Hematopoietic multipotent progenitor cell treated with erythropoietin and hydrocortisone succinate and interleukin-3 and kit ligand, for 4 days (in vitro differentiated cells): ENCODE measurements at regions not wholly inside any gene's neighbourhood (a gene's known extent, or its start where the extent isn't known, plus 50 kb on each side); places are given as distances from the start of the nearest gene placed in this dataset.

Source experiments
- DNase-seq: peaks from one replicate; pipeline ENCODE4 v3.0.0-alpha.2; 2015

DNA sequence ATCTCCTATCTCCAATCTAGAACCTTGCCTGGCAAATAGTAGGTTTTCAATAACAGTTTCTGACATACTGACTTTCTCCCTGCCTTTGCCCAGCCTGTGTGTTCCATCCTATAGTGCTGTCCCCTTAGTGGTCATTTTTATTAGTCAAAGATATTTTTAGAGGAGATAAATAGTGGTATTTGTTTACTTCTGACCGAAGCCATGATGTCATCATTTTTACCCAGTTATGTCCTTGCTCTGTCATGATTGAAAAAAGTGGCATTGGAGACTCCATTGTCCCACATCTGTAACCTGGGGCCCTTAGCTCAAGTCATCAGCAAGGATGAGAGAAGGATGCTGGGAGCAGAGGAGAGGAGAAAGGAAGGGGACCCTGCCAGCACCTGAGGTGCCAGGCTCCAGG is 80.6 kb upstream of the ATP2B2 start:
- no peak for DNase-seq

DNA sequence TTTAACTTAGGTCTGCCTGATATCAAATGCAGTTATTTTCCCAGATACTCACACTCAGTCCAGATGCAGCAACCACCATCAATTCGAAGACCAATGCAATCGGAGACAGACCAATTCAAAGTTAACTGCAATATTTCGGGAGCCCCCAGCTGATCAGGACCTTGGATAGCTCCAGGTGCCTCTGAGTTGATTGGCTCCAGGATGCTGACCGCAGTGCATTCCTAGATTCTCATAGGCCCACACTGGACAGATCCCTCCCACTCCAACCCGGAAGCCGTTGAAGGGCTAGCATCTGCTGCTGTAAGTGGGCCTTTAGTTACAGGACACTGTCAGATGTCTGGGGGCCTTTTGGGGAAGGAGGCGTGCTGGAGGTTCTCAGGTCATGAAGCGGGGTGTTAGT is 89.5 kb upstream of the ATP2B2 start:
- peak; percentile 94 for DNase-seq

DNA sequence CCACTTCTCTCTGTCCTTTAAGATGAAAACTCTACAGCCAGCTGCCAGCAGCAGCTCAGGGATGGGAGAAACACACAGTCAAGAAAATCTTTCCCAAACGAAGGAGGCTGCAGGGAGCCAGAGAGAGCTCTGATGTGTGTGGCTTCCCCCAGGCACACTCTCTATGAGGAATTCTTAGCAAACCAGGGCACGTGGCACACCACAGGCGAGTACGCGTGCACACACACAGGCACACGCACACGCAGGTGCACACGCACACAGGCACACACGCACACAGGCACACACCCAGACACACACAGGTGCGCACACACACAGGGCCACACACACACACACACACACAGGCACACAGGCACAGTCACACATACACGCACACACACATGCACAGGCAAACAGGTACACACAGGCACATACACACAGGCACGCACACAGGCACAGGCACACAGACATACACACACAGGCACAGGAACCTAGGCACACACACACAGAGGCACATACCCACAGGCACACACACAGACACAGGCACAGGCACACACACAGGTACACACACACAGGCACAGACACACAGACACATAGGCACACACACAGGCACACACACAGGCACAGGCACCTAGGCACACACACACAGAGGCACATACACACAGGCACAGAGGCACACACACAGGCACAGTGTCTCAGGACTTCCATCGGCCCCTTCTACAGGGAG is 91.5 kb upstream of the ATP2B2 start:
- DNase-seq, result no peak

DNA sequence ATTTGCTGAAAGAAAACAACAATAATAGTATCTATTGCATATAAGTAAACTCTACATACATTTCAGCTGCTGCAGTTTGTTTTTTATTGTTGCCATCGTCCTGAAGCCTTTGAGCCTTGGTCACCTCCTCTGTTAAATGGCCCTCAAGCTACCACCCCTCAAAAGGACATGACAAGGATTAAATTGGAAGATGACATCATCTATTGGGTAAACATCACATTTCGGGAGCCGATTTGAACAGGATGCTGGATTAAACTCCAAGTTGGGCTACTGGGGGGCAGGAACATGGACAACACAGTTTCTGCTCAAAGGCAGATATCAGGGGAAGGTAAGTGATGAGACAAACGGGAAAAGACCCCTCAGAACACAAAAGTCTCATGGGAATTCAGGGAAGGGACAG is 92.3 kb upstream of the ATP2B2 start:
- DNase-seq, result no peak

DNA sequence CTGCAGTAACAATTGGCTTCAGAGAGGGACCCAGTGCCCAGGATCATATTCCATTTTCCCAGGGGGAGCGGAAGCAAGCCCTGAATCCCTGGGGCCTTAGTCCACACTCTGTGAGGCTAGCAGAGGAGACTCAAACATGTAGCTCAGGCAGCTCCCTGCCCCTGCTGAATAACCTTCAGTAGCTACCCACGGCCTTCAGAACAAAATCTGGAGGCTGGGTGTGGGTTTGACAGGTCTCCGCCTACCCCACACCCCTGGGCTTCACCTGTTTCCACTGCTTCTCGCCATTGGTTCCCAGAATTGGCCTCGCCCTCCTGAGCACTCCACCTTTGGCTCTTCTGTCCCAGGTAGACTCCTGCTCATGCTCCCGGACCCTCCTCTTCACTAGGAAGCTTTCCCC is 93.6 kb upstream of the ATP2B2 start:
- no peak for DNase-seq

DNA sequence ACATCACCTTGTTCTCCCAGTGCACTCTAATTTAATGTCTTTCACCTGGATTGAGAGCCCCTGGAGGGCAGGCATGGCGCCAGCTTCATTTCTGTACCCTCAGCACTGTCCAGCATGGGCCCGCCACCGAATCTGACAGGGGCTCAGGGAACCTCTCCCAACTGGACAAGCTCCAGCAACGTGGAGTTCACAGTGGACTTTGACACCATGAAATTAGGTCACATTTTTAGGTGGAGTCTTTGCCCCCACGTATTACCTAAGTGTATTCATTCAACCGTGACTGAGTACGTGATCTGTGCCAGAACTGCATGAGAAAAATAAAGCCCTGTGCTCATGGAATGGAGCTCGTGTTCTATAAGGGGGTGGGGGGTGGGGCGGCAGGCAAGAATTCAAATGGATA is 94.1 kb upstream of the ATP2B2 start:
- no peak for DNase-seq

DNA sequence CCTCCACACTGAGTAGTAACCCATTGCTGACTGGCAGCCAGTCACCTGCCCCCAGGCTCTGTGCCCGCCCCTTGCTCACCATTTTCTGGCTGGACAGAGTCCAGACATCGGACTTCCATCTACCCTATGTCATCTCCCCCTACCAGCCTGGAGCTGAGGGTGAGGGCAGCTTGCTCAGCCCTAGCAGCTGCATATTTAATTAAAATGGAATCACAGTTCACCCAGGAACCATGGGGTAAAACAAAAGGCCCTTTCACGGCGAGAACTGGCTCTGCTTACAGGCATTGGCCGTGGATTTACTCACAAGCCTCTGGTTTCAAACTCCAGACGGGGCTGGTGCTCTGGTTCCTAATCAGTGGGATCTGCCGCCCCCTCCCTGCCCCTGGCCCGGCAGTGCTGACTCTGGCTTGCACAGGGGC is 94.9 kb upstream of the ATP2B2 start:
- DNase-seq, result no peak

DNA sequence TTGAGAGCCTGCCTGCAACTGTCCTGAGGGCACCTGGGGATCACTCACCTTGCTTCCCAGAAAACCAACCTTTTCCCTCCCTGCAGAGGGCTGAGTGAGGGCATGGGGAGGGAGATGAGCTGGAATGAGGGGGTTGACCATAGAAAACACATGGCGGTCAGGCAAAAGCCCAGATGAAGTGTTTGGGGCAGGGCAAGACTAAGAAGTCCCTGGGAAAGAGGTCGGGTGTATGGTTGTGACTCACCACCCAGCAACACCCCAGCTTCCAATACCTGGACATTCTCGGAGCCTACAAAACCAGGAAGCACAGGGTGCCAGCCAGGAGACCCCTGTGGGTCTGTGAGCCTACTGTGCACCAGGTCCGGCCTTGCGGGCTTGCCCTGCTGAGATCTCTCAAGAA is 95.3 kb upstream of the ATP2B2 start:
- DNase-seq, result no peak

DNA sequence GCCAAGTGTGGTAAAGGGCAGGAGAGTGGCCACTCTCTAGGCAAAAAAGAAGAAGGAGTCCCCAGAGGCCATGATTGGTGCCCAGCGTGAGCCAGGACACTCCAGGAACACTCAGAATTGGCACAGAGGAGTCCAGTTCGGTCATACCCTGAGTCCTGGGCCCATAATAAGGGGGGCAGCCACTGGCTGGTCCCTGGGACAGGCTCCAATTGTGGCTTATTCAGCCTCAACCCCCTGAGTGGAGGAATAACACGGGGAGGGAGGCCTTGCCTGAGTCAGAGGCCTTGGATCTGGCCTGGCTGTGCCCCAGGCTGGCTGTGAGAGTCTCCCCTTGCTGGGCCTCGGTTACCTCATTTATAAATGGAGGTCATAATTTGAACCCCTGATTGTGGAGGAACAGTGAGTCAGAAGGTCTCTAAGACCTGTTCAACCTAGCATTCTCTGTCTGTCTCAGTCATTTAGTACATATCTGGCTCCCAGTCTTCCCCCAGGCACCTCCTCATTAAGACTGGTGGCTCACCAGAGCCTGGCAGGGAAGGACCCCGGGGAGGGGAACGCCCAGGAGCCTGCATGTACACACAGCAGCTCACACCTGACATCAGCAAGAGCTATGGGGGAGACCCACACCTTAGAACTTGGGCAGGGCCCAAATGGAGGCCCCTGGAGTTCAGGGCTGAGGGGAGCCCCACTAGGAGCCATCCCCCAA is 95.9 kb upstream of the ATP2B2 start:
- no peak for DNase-seq

DNA sequence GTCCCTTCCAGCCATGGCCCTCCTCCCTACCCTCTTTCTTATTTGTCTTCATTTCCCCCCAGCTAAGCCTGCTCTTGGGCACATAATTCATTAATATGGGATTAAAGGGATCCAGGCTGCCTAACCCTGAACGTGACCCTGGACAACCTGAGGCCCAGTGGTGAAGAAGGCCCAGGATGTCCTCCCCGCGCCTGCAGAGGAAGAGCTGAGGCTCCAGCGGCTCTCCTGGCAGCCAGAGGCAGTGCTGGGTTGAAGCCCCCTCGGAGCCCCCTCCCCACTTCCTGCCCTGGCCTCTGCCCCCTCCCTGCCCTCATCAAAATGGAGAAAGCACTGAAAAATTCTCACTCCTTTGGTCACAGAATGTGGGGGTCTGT is 96.5 kb upstream of the ATP2B2 start:
- DNase-seq, result no peak

DNA sequence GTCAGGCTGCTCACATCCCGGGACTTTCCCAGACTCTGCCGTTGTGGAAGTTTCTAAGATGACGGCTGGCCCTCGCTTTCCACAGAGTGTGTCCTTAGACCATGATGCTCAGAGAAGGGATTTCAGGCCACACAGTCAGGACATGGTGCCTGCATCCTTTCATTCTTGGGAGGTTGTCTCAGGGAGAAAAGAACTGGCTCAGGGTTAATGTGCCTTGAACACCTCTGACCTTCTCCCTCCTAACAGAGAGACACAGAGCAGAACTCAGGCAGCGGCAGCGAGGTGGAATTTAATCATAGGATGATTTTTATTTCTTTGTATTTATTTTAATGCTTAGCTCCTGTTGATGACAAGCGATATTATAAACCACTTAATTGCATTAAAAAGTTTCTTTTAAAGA is 96.9 kb upstream of the ATP2B2 start:
- no peak for DNase-seq

DNA sequence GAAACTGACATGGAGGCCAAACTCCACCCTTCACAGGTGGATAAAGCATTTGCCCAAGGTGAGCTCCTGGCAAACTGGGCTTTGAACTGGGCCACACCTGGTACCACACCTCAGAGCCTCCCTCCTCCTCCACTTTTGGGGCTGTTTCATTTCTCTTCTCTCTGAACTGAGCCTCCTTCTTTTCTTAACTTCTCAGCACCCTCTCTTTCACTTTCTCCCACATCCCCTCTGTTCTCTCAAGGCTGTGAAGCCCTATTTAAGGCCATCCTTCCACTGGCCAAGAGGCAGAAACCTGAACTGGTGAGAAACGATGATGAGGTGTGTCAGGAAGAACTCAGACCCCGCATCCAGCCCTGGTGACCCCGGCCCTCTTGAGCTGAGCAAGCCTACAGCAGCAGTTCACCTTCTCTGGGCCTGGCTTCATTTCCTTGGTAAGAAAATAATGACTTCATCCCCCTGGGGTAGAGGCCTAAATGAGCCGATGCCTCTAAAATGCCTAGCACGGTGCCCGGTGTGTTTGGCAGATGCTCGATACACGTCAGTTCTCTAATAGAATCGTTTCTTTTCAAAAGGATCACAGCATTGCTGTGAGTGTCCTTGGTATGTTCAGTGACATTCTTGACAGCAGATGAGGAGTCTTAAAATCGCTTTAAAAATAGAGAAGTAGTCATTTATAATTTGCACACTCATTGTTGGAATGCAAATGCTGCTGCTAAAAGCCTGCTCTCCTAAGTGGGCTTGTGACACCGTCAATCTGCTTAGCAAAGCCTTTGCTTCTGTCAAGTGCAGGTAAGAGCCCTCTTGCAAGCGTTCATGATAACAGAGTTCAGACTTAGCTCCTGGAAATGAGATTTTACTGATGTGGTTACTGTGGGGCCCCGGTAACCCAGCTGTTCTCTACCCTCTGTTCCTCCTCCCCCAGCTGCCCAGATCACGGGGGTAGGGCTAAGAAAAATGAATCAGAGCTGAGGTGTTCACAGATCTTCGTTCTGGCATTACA is 97.7 kb upstream of the ATP2B2 start:
- DNase-seq, result peak; percentile 40

DNA sequence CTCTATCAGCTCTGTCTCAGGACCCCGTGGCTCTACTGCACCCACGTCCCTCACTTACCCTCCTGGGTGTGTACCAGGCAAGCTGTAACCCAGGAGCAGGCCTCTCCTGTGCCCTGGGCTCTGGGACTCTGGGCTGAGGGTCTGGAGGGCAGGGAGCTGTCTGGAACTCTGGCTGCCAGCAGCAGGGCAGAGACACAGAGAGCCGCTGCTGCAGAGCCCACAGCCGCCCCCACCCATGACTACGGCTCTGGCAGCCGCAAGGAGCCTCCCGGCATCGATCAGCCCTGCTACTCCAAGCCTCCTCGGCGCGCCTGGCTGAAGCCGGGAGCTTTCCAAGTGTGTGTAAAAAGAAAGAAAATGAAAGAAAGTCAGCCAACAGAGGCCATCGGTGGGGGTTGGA is 103.7 kb upstream of the ATP2B2 start:
- DNase-seq, result no peak

DNA sequence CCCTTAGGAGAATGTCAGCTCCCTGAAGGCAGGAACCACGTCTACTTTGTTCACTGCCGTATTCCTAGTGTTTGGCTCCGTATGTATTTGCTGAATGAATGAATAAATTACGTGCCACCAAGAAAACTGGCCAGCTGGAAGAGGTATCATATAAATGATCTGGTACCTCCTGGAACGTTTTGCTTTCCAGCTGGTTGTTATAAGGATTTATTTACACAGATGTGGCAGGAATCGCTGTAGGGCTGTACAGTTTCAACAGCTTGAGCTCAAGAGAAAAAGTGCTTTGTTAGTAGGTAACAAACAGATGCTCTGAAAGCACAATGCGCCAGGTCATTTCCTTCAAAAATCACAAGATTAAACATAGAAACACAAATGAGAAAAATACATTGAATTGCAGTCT is 108.8 kb upstream of the ATP2B2 start:
- DNase-seq, result no peak

DNA sequence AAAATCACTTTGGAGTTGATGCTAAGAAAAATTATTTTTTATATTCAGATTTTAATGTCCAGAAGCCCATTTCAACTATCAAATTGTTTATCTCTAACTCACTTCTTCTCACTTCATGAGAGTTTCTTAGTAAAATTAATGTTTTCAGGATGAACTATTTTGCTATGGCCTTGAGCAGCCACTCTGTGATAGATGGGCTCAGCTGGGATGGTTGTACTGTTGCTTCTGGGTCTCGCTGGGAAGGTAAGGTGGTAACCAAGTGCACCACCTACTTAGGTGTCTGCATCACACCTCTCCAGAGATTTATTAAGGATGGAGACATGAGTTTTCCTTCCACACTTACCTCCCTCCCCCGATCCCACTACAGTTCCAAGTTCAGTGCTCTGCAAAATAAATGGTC is 110.3 kb upstream of the ATP2B2 start:
- DNase-seq, result no peak

DNA sequence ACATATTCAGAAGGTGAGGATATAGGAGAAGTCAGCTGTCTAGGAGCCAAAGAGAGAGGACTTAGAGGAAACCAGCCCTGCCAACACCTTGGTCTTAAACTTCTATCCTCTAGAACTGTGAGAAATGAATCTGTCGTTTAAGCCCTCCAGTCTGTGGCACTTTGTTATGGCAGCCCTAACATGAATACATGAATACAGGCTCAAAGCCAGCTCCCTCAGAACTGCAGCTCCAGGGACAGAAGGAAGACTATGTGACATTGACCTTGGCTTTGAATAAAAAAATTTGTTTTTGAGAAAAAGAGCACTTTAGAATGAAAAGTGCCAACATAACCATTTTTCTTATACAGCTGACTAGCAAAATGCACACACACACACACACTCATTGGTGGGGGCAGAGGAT is 110.9 kb upstream of the ATP2B2 start:
- DNase-seq, result no peak

DNA sequence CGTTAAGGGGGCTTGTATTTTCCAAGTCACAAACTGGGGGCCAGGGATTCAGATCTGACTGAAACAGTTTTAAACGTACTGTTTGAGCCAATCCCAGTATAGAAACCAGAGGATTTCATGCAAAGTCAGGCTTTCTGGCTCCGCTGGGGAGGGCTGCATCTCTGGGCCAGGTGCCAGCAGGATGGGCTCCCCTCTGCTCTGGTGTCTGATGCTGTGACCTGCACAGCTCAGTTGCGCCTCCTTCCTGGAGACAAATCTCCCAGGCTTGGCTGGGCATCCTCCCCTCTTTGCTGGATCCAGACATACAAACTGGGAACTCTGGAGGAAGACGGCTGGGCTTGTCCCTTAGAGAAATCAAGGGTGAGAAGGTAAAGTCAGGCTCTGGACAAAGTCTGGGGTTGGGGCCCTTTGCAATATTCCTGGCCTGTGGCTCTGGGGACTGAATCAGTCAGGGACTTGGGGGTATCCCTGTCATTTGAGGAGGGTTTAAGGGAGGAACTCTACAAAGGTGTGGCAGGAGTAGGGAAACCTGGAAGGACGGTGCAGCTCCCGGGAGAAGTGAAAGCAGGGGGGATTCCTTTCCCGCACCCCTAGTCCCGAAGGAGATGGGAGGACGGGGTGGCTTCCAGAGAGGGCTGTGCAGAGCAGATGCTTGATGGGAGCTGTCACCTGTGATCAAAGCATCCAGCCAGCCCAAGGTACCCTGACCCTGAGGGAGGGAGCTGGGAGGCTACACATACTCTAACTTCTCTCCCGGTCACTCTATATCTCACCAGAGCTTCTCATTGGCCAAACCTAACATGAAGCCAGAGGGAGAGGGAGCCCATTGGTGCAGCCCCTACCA is 114.8 kb upstream of the ATP2B2 start:
- DNase-seq, result no peak

DNA sequence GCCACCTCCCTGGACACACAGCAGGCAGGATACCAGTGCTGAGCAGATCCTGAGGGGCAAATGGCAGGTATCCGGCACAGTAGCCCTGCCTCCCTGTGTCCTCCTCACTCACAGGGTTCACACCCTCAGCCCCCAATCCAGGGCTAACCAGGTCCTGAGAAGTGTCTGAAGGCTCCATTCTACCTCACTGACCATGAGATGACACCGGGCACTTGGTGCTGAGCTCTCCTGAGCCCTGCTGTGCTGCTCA is 115.4 kb upstream of the ATP2B2 start:
- no peak for DNase-seq

DNA sequence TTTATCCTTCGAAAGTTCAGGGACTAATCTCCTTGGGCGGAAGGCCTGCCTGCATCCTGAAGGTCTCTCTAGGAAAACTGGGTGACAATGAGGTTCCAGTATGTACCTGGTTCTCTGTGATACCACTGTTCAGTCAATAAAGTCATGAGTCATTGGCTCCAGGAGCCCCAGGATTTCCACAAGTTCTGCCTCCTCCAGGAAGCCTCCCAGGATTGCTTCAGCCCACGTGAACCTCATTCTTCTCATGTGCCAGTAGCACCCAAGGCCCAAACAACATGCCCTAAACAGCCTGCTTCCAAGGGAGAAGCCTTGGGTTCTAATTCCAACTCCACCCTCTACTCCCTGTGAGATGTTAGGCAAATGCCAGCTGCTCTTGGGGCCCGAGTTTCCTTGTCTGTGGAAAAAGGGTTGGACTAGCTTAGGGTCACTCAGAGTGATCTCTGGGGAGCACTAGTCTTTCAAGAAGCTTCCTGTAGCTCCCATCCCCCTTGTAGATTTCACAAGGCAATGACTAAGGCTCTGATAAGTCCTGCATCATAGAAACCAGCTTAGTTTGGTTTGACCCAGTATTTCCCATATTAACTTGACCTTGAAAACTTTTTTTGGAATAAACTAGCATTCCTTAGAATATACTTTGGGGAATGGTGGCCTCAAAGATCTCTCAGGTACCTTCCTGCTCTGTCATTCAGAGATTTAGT is 118.3 kb upstream of the ATP2B2 start:
- no peak for DNase-seq

DNA sequence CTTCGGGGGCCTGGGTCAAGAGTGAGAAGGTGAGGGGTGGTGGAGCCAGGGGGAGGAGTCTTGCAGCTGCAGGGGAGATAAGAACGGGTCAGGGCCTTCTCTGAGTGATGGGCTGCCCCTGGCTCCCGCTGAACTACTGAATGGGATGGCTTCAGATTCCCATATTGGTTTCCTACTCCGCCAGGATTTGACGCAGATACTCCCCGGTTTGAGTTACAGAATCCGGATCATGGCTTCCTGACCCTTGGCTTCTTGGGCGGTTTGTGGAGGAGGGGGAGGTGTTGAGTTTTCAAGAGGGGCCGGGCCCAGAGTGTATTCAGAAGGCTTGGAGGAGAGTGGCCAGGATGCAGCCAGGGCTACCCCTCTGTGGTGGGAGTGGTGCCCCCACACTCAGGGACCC is 119.9 kb upstream of the ATP2B2 start:
- no peak for DNase-seq

DNA sequence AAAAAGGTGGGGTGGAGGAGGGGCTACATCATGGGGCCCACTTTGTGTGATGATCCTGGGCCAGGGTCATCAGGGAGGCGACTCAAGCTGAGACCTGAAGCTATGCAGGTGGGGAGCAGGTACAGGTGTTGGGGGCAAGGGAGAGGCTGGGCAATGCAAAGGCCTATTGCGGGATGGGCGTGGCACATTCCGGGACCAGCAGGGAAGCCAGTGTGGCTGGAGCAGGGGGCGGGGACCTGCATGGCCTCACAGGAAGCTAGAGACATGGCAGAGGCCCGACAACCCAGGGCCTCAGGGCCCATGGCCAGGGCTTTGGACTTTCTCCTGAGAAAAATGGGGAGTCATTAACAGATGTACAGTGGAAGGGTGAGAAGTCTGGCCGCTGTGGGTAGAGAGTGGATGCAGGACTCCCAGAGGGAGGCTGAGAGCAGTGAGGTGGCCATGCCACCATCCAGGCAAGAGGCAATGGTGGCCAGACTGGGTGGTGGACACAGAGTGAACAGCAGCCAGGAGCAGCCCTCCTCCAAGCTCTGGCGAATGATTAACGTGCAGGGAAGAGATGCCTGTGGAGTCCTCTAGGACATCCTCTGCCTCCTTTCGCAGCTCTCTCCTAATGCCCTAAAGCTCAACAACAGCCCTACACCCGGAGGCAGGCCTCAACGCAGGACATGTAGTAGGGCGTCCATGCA is 122.6 kb upstream of the ATP2B2 start:
- no peak for DNase-seq
